HS-27A (cell line): ENCODE measurements at regions not wholly inside any gene's neighbourhood (a gene's known extent, or its start where the extent isn't known, plus 50 kb on each side); places are given as distances from the start of the nearest gene placed in this dataset.
"Not testable (repeated sequence)": the region's sequence is repeated elsewhere in the genome, so short reads cannot be mapped to it uniquely, and the experiment has no call there.

ENCODE experiments used
- DNase-seq: peaks from one replicate; pipeline ENCODE4 v3.0.0-alpha.2; 2012; ENCODE audit warnings: low read depth, missing footprints

GRCh38 chr7:85320699-85321476 lies 134.0 kb upstream of the SEMA3D start:
- DNase-seq = no peak

- no peak for DNase-seq
Observed at GRCh38 chr7:85316489-85316888, 129.6 kb upstream of the SEMA3D start.

GRCh38 chr7:85310301-85310700 lies 123.4 kb upstream of the SEMA3D start:
- no peak for DNase-seq

- DNase-seq = no peak
Observed at GRCh38 chr7:85306115-85306514, 119.3 kb upstream of the SEMA3D start.

- DNase-seq = no peak
Observed at GRCh38 chr7:85294176-85294575, 107.3 kb upstream of the SEMA3D start.

GRCh38 chr7:85292908-85293576 lies 106.2 kb upstream of the SEMA3D start:
- no peak for DNase-seq

- no peak for DNase-seq
Observed at GRCh38 chr7:85290269-85290668, 103.4 kb upstream of the SEMA3D start.

GRCh38 chr7:85289279-85289678 lies 102.4 kb upstream of the SEMA3D start:
- no peak for DNase-seq

GRCh38 chr7:85287106-85287825 lies 100.4 kb upstream of the SEMA3D start:
- DNase-seq = peak; percentile 24

GRCh38 chr7:85286446-85286845 lies 99.6 kb upstream of the SEMA3D start:
- no peak for DNase-seq

- DNase-seq = no peak
Observed at GRCh38 chr7:85285527-85285926, 98.7 kb upstream of the SEMA3D start.

- no peak for DNase-seq
Observed at GRCh38 chr7:85275204-85275603, 88.3 kb upstream of the SEMA3D start.

GRCh38 chr7:85274454-85274853 lies 87.6 kb upstream of the SEMA3D start:
- no peak for DNase-seq

GRCh38 chr7:85262891-85263290 lies 76.0 kb upstream of the SEMA3D start:
- DNase-seq = no peak

- DNase-seq = no peak
Observed at GRCh38 chr7:85261336-85261735, 74.5 kb upstream of the SEMA3D start.

GRCh38 chr7:85249787-85250186 lies 62.9 kb upstream of the SEMA3D start:
- not testable (repeated sequence) for DNase-seq

GRCh38 chr7:85239109-85239508 lies 52.3 kb upstream of the SEMA3D start:
- no peak for DNase-seq

GRCh38 chr7:85237721-85238120 lies 50.9 kb upstream of the SEMA3D start:
- DNase-seq = peak; percentile 15
